ENCODE measurements at regions not wholly inside any gene's neighbourhood (a gene's known extent, or its start where the extent isn't known, plus 50 kb on each side); places are given as distances from the start of the nearest gene placed in this dataset.

- H3K36me3 Mint-ChIP-seq (ENCODE audit: low read depth), result no peaks in the 10 kb centered on the region
- DNase-seq (no peak), ATAC-seq (ENCODE audit: low read depth) (no peak)
- no peak overlapping the region for H3K27ac Mint-ChIP-seq
- ChIA-PET CTCF (no interaction called here), POLR2A (no interaction called here)
- H3K4me3 Mint-ChIP-seq, result no peak overlapping the region
- no peak for TF ChIP-seq CTCF (IDR thresholded peaks at IDR 0.05)
- no peaks in the 10 kb centered on the region for H3K4me1 Mint-ChIP-seq
- H3K9me3 Mint-ChIP-seq, result peaks cover 2% of the 10 kb centered on the region
- H3K27me3 Mint-ChIP-seq, result no peaks in the 10 kb centered on the region
- intact Hi-C loops (cut with micrococcal nuclease), result no loop called here
These were observed 374.8 kb downstream of the NFIB start for GRCh38 chr9:13939134-13939533.

- H3K27me3 Mint-ChIP-seq, result no peaks in the 10 kb centered on the region
- POLR2A ChIA-PET, result no interaction called here
- DNase-seq, result no peak
- no peak for ATAC-seq (ENCODE audit: low read depth)
- H3K9me3 Mint-ChIP-seq, result peaks cover 9% of the 10 kb centered on the region
- no peak overlapping the region for H3K4me3 Mint-ChIP-seq
- no peak for TF ChIP-seq CTCF (IDR thresholded peaks at IDR 0.05)
- CTCF ChIA-PET, result no interaction called here
- no peak overlapping the region for H3K27ac Mint-ChIP-seq
- intact Hi-C loops (cut with micrococcal nuclease), result no loop called here
- H3K4me1 Mint-ChIP-seq, result no peaks in the 10 kb centered on the region
- H3K36me3 Mint-ChIP-seq (ENCODE audit: low read depth), result no peaks in the 10 kb centered on the region
These were observed 379.5 kb downstream of the NFIB start for GRCh38 chr9:13934416-13934815.

DNA sequence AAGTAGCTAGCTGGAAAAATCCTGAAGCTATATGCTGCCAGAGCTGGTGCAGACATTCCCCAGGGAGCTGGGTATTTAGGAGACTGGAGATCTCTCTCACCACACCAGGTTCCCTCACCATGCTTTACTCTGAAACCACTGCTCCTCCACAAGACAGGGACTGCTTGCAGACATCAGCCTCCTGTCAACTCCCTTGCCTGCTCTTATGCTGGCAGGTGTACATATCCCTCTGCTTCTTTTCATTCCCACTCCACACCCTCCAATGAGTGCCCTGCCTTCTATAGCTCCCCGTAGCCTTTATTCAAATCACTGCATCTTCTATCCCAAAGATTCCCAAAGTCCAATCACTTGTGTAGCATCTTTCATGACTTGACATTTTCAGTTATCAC is 380.7 kb downstream of the NFIB start:
- H3K27me3 Mint-ChIP-seq, result no peaks in the 10 kb centered on the region
- ATAC-seq (ENCODE audit: low read depth), result no peak
- TF ChIP-seq CTCF (IDR thresholded peaks at IDR 0.05), result no peak
- no peak for DNase-seq
- CTCF ChIA-PET, result no interaction called here
- no peak overlapping the region for H3K27ac Mint-ChIP-seq
- peaks cover 9% of the 10 kb centered on the region for H3K9me3 Mint-ChIP-seq
- POLR2A ChIA-PET, result no interaction called here
- no peak overlapping the region for H3K4me3 Mint-ChIP-seq
- no peaks in the 10 kb centered on the region for H3K4me1 Mint-ChIP-seq
- H3K36me3 Mint-ChIP-seq (ENCODE audit: low read depth), result no peaks in the 10 kb centered on the region
- intact Hi-C loops (cut with micrococcal nuclease), result no loop called here

DNA sequence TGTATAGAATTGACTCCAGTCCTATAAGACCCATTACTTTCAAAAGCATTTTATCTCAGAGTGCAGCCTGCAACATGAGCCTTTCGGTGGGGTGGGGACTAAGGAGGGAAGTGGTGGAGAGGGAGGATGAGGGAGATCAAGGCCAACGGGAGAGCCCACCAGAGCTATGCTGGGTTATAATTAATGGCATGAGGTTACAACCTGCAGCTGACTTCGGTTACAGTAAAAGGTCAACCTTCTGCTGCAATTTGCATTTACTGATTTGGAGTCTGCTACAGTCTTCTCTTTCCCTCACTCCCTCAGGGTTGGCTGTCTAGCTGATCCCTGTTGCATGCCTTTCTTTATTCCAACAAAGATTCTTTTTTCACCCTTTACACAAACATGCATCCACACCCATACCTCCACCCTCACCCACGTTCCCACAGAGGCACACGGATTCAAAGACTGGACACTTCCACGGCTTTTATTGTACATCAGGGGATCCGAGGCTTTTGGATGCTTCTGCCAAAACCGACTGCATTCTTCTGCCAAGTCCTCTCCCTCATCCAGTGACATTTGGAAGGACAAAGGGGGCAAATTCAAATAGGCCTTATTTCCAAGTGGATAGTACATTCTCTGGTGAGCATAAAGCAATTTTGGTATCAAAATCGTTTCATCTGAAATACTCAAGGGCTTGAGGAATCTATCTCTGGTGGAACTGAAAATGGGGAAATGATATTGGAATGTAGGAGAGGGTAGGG is 381.2 kb downstream of the NFIB start:
- no peak overlapping the region for H3K27ac Mint-ChIP-seq
- TF ChIP-seq CTCF (IDR thresholded peaks at IDR 0.05), result no peak
- H3K9me3 Mint-ChIP-seq, result peaks cover 9% of the 10 kb centered on the region
- CTCF ChIA-PET, result no interaction called here
- DNase-seq (no peak), ATAC-seq (ENCODE audit: low read depth) (no peak)
- H3K36me3 Mint-ChIP-seq (ENCODE audit: low read depth), result no peaks in the 10 kb centered on the region
- no peaks in the 10 kb centered on the region for H3K27me3 Mint-ChIP-seq
- H3K4me1 Mint-ChIP-seq, result no peaks in the 10 kb centered on the region
- intact Hi-C loops (cut with micrococcal nuclease), result no loop called here
- no peak overlapping the region for H3K4me3 Mint-ChIP-seq
- POLR2A ChIA-PET, result no interaction called here

- H3K4me1 Mint-ChIP-seq, result no peaks in the 10 kb centered on the region
- CTCF ChIA-PET, result no interaction called here
- POLR2A ChIA-PET, result no interaction called here
- intact Hi-C loops (cut with micrococcal nuclease), result no loop called here
- no peaks in the 10 kb centered on the region for H3K27me3 Mint-ChIP-seq
- H3K4me3 Mint-ChIP-seq, result no peak overlapping the region
- DNase-seq (no peak), ATAC-seq (ENCODE audit: low read depth) (no peak)
- H3K27ac Mint-ChIP-seq, result no peak overlapping the region
- H3K36me3 Mint-ChIP-seq (ENCODE audit: low read depth), result no peaks in the 10 kb centered on the region
- no peak for TF ChIP-seq CTCF (IDR thresholded peaks at IDR 0.05)
- H3K9me3 Mint-ChIP-seq, result peaks cover 13% of the 10 kb centered on the region
These were observed 384.9 kb downstream of the NFIB start for GRCh38 chr9:13929013-13929412.
